SH-SY5Y (cell line): ENCODE measurements at regions not wholly inside any gene's neighbourhood (a gene's known extent, or its start where the extent isn't known, plus 50 kb on each side); places are given as distances from the start of the nearest gene placed in this dataset.

ENCODE experiments used
- GATA2 ChIP-seq: IDR thresholded peaks from 2 replicates; pipeline ENCODE4 v1.6.1; 2011; ENCODE audit warnings: mild to moderate bottlenecking, low read depth, low read length
- GATA3 ChIP-seq: IDR thresholded peaks from 2 replicates; pipeline ENCODE4 v1.6.1; 2011; ENCODE audit warnings: low read depth, mild to moderate bottlenecking, low read length, moderate library complexity

DNA sequence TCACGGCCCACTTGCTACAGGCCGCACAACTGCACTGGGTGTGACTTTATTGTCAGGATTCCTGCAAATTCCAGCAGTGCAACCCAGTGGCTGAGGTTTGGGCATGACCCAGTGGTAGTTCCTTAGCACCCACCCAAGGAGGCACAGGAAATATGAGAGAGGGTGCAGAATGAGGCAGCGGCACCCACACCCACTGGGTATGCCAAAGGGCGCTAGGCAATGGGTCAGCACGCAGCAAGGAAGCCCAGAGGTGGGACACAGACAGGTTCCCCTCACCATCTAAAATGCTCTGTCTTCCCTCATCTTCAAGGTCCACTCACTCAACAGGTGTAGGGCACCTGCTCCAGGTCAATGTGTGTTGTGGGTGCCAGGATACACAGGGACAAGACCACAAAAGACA, 357.8 kb upstream of the MKI67 start:
- TF ChIP-seq GATA2 (no peak), GATA3 (no peak)
